ENCODE measurements at regions not wholly inside any gene's neighbourhood (a gene's known extent, or its start where the extent isn't known, plus 50 kb on each side); places are given as distances from the start of the nearest gene placed in this dataset.

DNA sequence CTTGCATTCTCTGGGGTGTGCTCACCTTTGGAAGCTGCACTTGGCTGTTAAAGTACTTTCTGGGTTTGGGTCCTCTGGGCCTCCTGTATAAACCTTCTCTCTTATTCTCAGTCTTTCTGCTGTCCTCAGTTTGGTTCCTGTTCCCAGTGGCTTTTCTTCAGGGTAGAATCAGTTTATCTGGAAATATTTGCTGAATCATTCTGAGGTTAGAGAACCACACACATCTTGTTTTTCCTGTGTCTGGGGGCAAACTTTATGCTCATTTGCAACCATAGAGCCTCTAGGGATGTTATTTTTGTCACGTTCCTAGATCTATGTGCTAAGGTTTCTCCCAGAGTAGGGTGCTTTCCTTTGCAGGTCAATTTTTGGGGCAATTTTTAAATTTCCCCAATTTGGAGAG, 224.3 kb upstream of the C11orf87 start:
- TF ChIP-seq EZH2 (IDR thresholded peaks at IDR 0.05) (no peak), POLR2AphosphoS5 (IDR thresholded peaks at IDR 0.05; ENCODE audit: borderline replicate concordance, low read depth, low read length) (no peak)

Measured in SK-N-MC (cell line).